ENCODE measurements at regions not wholly inside any gene's neighbourhood (a gene's known extent, or its start where the extent isn't known, plus 50 kb on each side); places are given as distances from the start of the nearest gene placed in this dataset.

DNA sequence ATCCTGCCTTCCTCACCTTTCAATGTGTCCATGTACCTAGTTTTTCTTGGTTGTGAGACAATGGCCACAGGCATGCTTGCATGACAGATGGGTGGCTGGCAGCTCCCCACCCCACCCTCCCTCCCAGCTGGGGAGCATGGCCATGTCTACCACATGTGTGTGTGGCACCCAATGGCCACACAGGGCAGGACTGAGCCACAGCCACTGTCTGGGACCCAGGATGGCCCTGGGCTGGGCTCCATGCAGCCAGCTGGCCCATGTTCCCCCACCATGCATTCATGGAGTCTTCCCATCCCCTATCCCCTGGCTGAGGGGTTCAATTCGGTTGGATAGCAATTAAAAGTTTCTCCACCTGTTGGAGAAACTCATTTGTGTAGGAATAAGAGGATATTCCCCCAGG is 566.0 kb upstream of the USP15 start:
- no peaks in the 10 kb centered on the region for H3K27me3 ChIP-seq (ENCODE audit: insufficient read depth, low read length)
- no peak overlapping the region for H4K8ac ChIP-seq (ENCODE audit: low read depth, low read length)
- no peak overlapping the region for H3K18ac ChIP-seq (ENCODE audit: low read length)
- DNase-seq = no peak
- H3K79me2 ChIP-seq (ENCODE audit: control insufficient read depth, insufficient read depth, low read length, poor library complexity) = no peaks in the 10 kb centered on the region
- H3K79me1 ChIP-seq (ENCODE audit: low read length) = no peaks in the 10 kb centered on the region
- H4K91ac ChIP-seq (ENCODE audit: low read depth, low read length) = no peak overlapping the region
- no peak overlapping the region for H2AFZ ChIP-seq (ENCODE audit: insufficient read depth, low read length, poor library complexity)
- no peaks in the 10 kb centered on the region for H3K36me3 ChIP-seq (ENCODE audit: control insufficient read depth in 1 of 2, insufficient read depth in 2 of 2, low read length in 2 of 2)
- no peaks in the 10 kb centered on the region for H3K4me1 ChIP-seq (ENCODE audit: control insufficient read depth in 1 of 2, insufficient read depth in 2 of 2, low read length in 2 of 2)
- H3K27ac ChIP-seq (ENCODE audit: low read depth, low read length) = no peak overlapping the region
- no peak overlapping the region for H2BK12ac ChIP-seq (ENCODE audit: low read length)
- no peak overlapping the region for H3K23ac ChIP-seq (ENCODE audit: low read length)
- no peak overlapping the region for H2BK120ac ChIP-seq (ENCODE audit: insufficient read depth, low read length, poor library complexity)
- no peak overlapping the region for H3K14ac ChIP-seq (ENCODE audit: low read length)
- WGBS (ENCODE audit: extremely low coverage, insufficient coverage, insufficient read length) = no CpG with 5 or more reads among the region's 1 CpG
- no peak overlapping the region for H2BK5ac ChIP-seq (ENCODE audit: low read depth, low read length, poor library complexity)
- no peak overlapping the region for H3K4me2 ChIP-seq (ENCODE audit: low read length)
- H3K4ac ChIP-seq (ENCODE audit: low read depth, low read length) = no peak overlapping the region
- H3K9ac ChIP-seq (ENCODE audit: low read length) = no peak overlapping the region
- H3K9me3 ChIP-seq (ENCODE audit: insufficient read depth, low read depth, low read length) = peaks cover 2% of the 10 kb centered on the region
- H3K4me3 ChIP-seq (ENCODE audit: low read depth, low read length) = no peak overlapping the region
- no peak overlapping the region for H4K12ac ChIP-seq (ENCODE audit: low read depth, low read length)
- no peak overlapping the region for H2AK5ac ChIP-seq (ENCODE audit: low read length)

GRCh38 chr12:61701471-61701870 is 558.7 kb upstream of the USP15 start:
- H3K4me2 ChIP-seq (ENCODE audit: low read length) = no peak overlapping the region
- H3K79me1 ChIP-seq (ENCODE audit: low read length) = no peaks in the 10 kb centered on the region
- H2BK5ac ChIP-seq (ENCODE audit: low read depth, low read length, poor library complexity) = no peak overlapping the region
- no peaks in the 10 kb centered on the region for H3K27me3 ChIP-seq (ENCODE audit: insufficient read depth, low read length)
- H3K4me1 ChIP-seq (ENCODE audit: control insufficient read depth in 1 of 2, insufficient read depth in 2 of 2, low read length in 2 of 2) = peaks cover 0 to 3% of the 10 kb centered on the region in 2 experiments
- H3K4me3 ChIP-seq (ENCODE audit: low read depth, low read length) = no peak overlapping the region
- H3K36me3 ChIP-seq (ENCODE audit: control insufficient read depth in 1 of 2, insufficient read depth in 2 of 2, low read length in 2 of 2) = no peaks in the 10 kb centered on the region
- no peak overlapping the region for H4K8ac ChIP-seq (ENCODE audit: low read depth, low read length)
- no peak overlapping the region for H3K27ac ChIP-seq (ENCODE audit: low read depth, low read length)
- DNase-seq = no peak
- no peak overlapping the region for H2BK12ac ChIP-seq (ENCODE audit: low read length)
- WGBS (ENCODE audit: extremely low coverage, insufficient coverage, insufficient read length) = no CpG with 5 or more reads among the region's 3 CpGs
- no peak overlapping the region for H3K14ac ChIP-seq (ENCODE audit: low read length)
- no peaks in the 10 kb centered on the region for H3K9me3 ChIP-seq (ENCODE audit: insufficient read depth, low read depth, low read length)
- no peak overlapping the region for H2BK120ac ChIP-seq (ENCODE audit: insufficient read depth, low read length, poor library complexity)
- H4K91ac ChIP-seq (ENCODE audit: low read depth, low read length) = no peak overlapping the region
- H3K79me2 ChIP-seq (ENCODE audit: control insufficient read depth, insufficient read depth, low read length, poor library complexity) = no peaks in the 10 kb centered on the region
- no peak overlapping the region for H3K9ac ChIP-seq (ENCODE audit: low read length)
- no peak overlapping the region for H4K12ac ChIP-seq (ENCODE audit: low read depth, low read length)
- H3K18ac ChIP-seq (ENCODE audit: low read length) = no peak overlapping the region
- no peak overlapping the region for H2AK5ac ChIP-seq (ENCODE audit: low read length)
- no peak overlapping the region for H2AFZ ChIP-seq (ENCODE audit: insufficient read depth, low read length, poor library complexity)
- no peak overlapping the region for H3K23ac ChIP-seq (ENCODE audit: low read length)
- H3K4ac ChIP-seq (ENCODE audit: low read depth, low read length) = no peak overlapping the region

DNA sequence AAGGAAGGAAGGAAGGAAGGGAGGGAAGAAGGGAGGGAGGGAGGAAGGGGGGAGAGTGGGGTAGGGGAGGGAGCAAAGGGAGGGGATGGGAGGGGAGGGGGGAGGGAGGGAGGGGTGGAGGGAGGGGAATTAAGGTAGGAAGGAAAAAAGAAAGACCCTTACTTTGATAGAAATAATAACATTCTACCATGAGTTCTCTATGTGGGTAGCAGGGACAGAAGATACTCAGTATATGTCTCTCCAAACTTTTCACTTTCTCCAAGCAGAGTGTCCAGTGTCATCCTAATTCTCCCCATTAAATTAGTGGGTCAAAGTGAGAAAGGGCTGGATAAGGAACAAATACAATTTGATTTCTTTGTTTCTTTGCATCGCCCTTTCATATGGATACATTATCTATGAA is 553.4 kb upstream of the USP15 start:
- DNase-seq = no peak
- Histone ChIP-seq H4K91ac (ENCODE audit: low read depth, low read length) (no peak overlapping the region), H2BK5ac (ENCODE audit: low read depth, low read length, poor library complexity) (no peak overlapping the region), H3K9ac (ENCODE audit: low read length) (no peak overlapping the region), H2BK120ac (ENCODE audit: insufficient read depth, low read length, poor library complexity) (no peak overlapping the region), H3K79me2 (ENCODE audit: control insufficient read depth, insufficient read depth, low read length, poor library complexity) (no peaks in the 10 kb centered on the region), H3K27ac (ENCODE audit: low read depth, low read length) (no peak overlapping the region), H3K27me3 (ENCODE audit: insufficient read depth, low read length) (no peaks in the 10 kb centered on the region), H3K79me1 (ENCODE audit: low read length) (no peaks in the 10 kb centered on the region), H2AFZ (ENCODE audit: insufficient read depth, low read length, poor library complexity) (no peak overlapping the region), H3K4ac (ENCODE audit: low read depth, low read length) (no peak overlapping the region), H3K4me3 (ENCODE audit: low read depth, low read length) (no peak overlapping the region), H3K14ac (ENCODE audit: low read length) (no peak overlapping the region), H2BK12ac (ENCODE audit: low read length) (no peak overlapping the region), H3K4me2 (ENCODE audit: low read length) (no peak overlapping the region), H2AK5ac (ENCODE audit: low read length) (no peak overlapping the region), H3K23ac (ENCODE audit: low read length) (no peak overlapping the region), H4K12ac (ENCODE audit: low read depth, low read length) (no peak overlapping the region), H3K4me1 (ENCODE audit: control insufficient read depth in 1 of 2, insufficient read depth in 2 of 2, low read length in 2 of 2) (no peaks in the 10 kb centered on the region), H3K18ac (ENCODE audit: low read length) (no peak overlapping the region), H3K9me3 (ENCODE audit: insufficient read depth, low read depth, low read length) (no peaks in the 10 kb centered on the region), H4K8ac (ENCODE audit: low read depth, low read length) (no peak overlapping the region), H3K36me3 (ENCODE audit: control insufficient read depth in 1 of 2, insufficient read depth in 2 of 2, low read length in 2 of 2) (no peaks in the 10 kb centered on the region)
- no CpG with 5 or more reads among the region's 1 CpG for WGBS (ENCODE audit: extremely low coverage, insufficient coverage, insufficient read length)

- DNase-seq = no peak
- H3K27me3 ChIP-seq (ENCODE audit: insufficient read depth, low read length) = no peaks in the 10 kb centered on the region
- no peak overlapping the region for H3K9ac ChIP-seq (ENCODE audit: low read length)
- no peak overlapping the region for H3K23ac ChIP-seq (ENCODE audit: low read length)
- no peak overlapping the region for H2BK12ac ChIP-seq (ENCODE audit: low read length)
- H3K14ac ChIP-seq (ENCODE audit: low read length) = no peak overlapping the region
- H3K79me1 ChIP-seq (ENCODE audit: low read length) = no peaks in the 10 kb centered on the region
- H3K4me3 ChIP-seq (ENCODE audit: low read depth, low read length) = no peak overlapping the region
- no peak overlapping the region for H2BK120ac ChIP-seq (ENCODE audit: insufficient read depth, low read length, poor library complexity)
- H2AFZ ChIP-seq (ENCODE audit: insufficient read depth, low read length, poor library complexity) = no peak overlapping the region
- H3K27ac ChIP-seq (ENCODE audit: low read depth, low read length) = no peak overlapping the region
- no peak overlapping the region for H4K12ac ChIP-seq (ENCODE audit: low read depth, low read length)
- WGBS (ENCODE audit: extremely low coverage, insufficient coverage, insufficient read length) = no CpG with 5 or more reads among the region's 5 CpGs
- H4K91ac ChIP-seq (ENCODE audit: low read depth, low read length) = no peak overlapping the region
- no peak overlapping the region for H2BK5ac ChIP-seq (ENCODE audit: low read depth, low read length, poor library complexity)
- H3K4me1 ChIP-seq (ENCODE audit: control insufficient read depth in 1 of 2, insufficient read depth in 2 of 2, low read length in 2 of 2) = no peaks in the 10 kb centered on the region
- no peak overlapping the region for H4K8ac ChIP-seq (ENCODE audit: low read depth, low read length)
- no peak overlapping the region for H2AK5ac ChIP-seq (ENCODE audit: low read length)
- no peak overlapping the region for H3K18ac ChIP-seq (ENCODE audit: low read length)
- H3K36me3 ChIP-seq (ENCODE audit: control insufficient read depth in 1 of 2, insufficient read depth in 2 of 2, low read length in 2 of 2) = no peaks in the 10 kb centered on the region
- H3K4me2 ChIP-seq (ENCODE audit: low read length) = no peak overlapping the region
- H3K4ac ChIP-seq (ENCODE audit: low read depth, low read length) = no peak overlapping the region
- no peaks in the 10 kb centered on the region for H3K79me2 ChIP-seq (ENCODE audit: control insufficient read depth, insufficient read depth, low read length, poor library complexity)
- no peaks in the 10 kb centered on the region for H3K9me3 ChIP-seq (ENCODE audit: insufficient read depth, low read depth, low read length)
These were observed 547.1 kb upstream of the USP15 start for GRCh38 chr12:61713121-61713520.

Data from trophoblast cell (in vitro differentiated cells and primary cell).